ENCODE measurements at regions not wholly inside any gene's neighbourhood (a gene's known extent, or its start where the extent isn't known, plus 50 kb on each side); places are given as distances from the start of the nearest gene placed in this dataset.

DNA sequence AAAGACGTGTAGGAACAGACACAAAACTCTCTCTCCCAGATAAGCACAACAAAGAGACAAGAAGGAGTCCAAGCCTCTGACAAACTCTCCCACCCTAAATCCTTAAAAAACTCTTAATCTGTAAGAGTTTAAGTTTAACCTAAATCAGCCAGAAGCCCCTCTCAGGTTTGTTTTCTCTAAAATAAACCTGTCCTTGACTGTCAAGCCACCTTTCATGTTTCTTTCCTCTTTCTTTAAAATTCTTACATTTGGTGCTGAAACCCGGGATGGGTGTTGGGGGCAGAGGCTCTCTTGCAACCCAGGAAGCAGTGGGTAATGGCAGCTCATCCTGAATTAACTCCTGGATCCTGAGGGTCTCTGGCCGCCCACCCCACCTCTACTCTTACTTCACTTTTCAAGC is 107.8 kb upstream of the TENT5D start:
- no peak overlapping the region for H3K4me3 Mint-ChIP-seq
- H3K4me1 Mint-ChIP-seq = no peaks in the 10 kb centered on the region
- no peak overlapping the region for H3K27ac Mint-ChIP-seq
- H3K9me3 Mint-ChIP-seq = peaks cover 16% of the 10 kb centered on the region
- H3K27me3 Mint-ChIP-seq (ENCODE audit: low read depth) = no peaks in the 10 kb centered on the region
- no peaks in the 10 kb centered on the region for H3K36me3 Mint-ChIP-seq (ENCODE audit: low read depth)
- TF ChIP-seq, protein P1, sequence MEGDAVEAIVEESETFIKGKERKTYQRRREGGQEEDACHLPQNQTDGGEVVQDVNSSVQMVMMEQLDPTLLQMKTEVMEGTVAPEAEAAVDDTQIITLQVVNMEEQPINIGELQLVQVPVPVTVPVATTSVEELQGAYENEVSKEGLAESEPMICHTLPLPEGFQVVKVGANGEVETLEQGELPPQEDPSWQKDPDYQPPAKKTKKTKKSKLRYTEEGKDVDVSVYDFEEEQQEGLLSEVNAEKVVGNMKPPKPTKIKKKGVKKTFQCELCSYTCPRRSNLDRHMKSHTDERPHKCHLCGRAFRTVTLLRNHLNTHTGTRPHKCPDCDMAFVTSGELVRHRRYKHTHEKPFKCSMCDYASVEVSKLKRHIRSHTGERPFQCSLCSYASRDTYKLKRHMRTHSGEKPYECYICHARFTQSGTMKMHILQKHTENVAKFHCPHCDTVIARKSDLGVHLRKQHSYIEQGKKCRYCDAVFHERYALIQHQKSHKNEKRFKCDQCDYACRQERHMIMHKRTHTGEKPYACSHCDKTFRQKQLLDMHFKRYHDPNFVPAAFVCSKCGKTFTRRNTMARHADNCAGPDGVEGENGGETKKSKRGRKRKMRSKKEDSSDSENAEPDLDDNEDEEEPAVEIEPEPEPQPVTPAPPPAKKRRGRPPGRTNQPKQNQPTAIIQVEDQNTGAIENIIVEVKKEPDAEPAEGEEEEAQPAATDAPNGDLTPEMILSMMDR (IDR thresholded peaks at IDR 0.05; ENCODE audit: unreplicated experiment in 3 of 3) = no peak

DNA sequence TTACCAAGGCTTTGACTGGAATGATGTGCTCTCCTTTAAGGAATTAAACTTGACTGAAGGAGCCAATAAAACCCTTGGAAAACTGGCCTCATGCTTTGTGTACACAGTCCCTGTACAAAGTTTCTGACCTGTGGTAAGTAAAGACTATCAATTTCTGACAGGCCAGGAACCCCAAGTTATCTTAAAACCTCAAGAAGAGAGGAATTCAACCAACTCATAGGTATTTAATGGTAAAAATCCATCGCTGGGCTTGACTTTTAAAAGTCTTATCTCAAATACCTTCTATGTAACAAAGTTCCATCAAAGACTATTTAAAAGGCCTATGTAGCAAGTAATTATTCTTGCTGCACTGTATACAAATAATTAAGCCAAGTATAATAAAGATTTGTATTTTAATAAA is 103.7 kb upstream of the TENT5D start:
- Mint-ChIP-seq H3K36me3 (ENCODE audit: low read depth) (no peaks in the 10 kb centered on the region), H3K9me3 (peaks cover 37% of the 10 kb centered on the region), H3K27me3 (ENCODE audit: low read depth) (no peaks in the 10 kb centered on the region), H3K4me1 (no peaks in the 10 kb centered on the region), H3K27ac (no peak overlapping the region), H3K4me3 (no peak overlapping the region)
- TF ChIP-seq, protein P1 (IDR thresholded peaks at IDR 0.05; ENCODE audit: unreplicated experiment in 3 of 3) = no peak

DNA sequence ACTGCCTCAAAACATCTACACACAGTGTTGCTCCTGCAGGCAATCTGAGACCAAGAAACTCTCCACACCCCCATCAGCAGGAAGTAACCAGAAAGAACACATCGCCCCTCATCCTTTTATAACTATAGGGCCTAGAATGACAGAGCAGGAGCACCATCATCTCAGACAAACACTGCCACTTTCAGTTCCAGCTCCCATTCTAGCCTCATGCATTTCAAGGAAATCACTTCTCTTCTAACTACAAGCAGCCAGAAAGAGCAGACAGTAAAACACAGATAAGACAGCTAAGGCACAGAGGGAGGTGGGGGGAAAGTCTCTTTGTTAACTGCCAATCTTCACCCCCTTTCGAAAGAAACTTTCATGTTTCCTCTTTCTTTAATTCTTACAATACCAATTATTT is 102.6 kb upstream of the TENT5D start:
- no peak overlapping the region for H3K27ac Mint-ChIP-seq
- H3K9me3 Mint-ChIP-seq = peaks cover 43% of the 10 kb centered on the region
- no peaks in the 10 kb centered on the region for H3K4me1 Mint-ChIP-seq
- H3K4me3 Mint-ChIP-seq = no peak overlapping the region
- no peaks in the 10 kb centered on the region for H3K27me3 Mint-ChIP-seq (ENCODE audit: low read depth)
- no peaks in the 10 kb centered on the region for H3K36me3 Mint-ChIP-seq (ENCODE audit: low read depth)
- TF ChIP-seq, protein P1 (IDR thresholded peaks at IDR 0.05; ENCODE audit: unreplicated experiment in 3 of 3) = no peak

DNA sequence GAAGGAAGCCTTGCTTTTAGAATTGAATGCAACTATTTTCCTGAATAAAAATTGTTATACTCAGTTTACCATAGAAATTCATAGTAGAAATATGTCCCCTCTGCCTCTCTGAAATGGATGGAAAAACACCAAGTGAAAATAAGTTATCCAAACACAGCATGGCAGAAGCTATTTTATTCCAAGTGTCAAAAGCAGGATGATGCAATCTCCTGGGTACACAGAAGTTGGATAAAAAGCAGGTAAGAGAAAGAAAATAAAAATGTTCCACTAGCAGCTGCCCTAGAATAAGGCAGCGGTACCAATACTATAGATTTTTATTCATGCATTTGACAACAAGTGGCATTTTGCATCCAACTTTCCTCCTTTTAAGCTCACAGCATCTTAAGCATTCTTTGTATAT is 89.0 kb upstream of the TENT5D start:
- Mint-ChIP-seq H3K9me3 (peaks cover 2% of the 10 kb centered on the region), H3K4me3 (no peak overlapping the region), H3K36me3 (ENCODE audit: low read depth) (no peaks in the 10 kb centered on the region), H3K27ac (no peak overlapping the region), H3K4me1 (no peaks in the 10 kb centered on the region), H3K27me3 (ENCODE audit: low read depth) (no peaks in the 10 kb centered on the region)
- TF ChIP-seq, protein P1 (IDR thresholded peaks at IDR 0.05; ENCODE audit: unreplicated experiment in 3 of 3) = no peak

DNA sequence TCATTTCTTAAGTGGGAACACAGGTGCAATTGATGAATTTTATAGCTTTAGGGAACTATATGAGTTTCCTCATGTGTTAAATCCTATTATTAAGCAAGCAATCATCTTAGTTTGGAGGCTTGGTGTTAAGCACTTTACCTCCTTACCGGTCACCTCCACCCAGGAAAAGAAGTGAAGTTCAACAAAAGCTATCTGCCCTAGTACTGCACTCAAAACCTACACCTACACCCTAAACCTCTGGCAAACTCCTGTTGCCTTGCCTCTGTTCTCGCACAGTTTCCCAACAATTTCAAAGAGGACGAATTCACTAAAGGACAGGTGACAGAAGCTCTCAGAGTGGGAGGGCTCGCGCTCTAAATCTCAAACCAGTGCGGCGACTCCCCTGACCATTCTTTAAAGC is 85.7 kb upstream of the TENT5D start:
- Mint-ChIP-seq H3K27me3 (ENCODE audit: low read depth) (no peaks in the 10 kb centered on the region), H3K27ac (no peak overlapping the region), H3K36me3 (ENCODE audit: low read depth) (no peaks in the 10 kb centered on the region), H3K4me3 (no peak overlapping the region), H3K4me1 (no peaks in the 10 kb centered on the region), H3K9me3 (peaks cover 2% of the 10 kb centered on the region)
- TF ChIP-seq, protein P1 (IDR thresholded peaks at IDR 0.05; ENCODE audit: unreplicated experiment in 3 of 3) = no peak

DNA sequence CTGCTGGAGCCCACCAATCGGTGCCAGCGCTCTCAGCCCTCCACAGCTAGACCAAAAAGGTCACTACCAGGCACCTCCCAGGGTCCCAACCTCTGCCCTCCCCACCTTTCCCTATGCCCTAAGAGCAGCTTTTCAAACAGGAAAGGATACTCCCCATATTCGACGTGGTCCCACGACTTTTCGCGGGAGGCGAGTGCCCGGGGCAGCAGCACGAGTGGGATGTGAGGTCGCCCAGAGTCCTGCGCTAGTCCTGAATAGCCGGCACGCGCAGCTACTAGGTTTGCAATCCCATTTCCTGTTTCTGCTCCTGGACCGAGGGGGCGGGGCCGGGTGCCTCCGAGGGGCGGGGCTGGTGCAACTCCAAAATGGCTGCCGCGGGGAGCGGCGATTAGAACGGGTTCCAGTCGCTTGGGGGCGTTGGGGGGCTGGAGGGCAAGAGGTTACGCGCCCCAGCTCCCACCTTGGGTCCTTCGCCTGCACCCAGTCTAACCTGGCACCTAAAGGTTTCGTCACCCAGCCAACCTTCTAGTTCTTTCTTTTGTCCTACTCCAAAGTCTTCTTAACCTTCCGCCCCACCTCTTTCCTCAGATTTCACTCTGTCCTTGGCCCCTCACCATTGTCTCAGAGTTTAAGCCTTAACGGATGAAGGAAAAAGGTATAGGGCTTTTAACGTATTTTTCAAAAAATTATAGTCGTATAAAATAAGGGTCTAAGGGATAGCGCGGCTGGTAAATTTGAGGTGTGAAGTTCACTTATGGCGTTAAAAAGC is 85.0 kb upstream of the TENT5D start:
- Mint-ChIP-seq H3K27ac (no peak overlapping the region), H3K4me3 (no peak overlapping the region), H3K9me3 (peaks cover 2% of the 10 kb centered on the region), H3K27me3 (ENCODE audit: low read depth) (no peaks in the 10 kb centered on the region), H3K4me1 (no peaks in the 10 kb centered on the region), H3K36me3 (ENCODE audit: low read depth) (no peaks in the 10 kb centered on the region)
- TF ChIP-seq, protein P1 (IDR thresholded peaks at IDR 0.05; ENCODE audit: unreplicated experiment in 3 of 3) = no peak

Data from nephron (organoid).